ENCODE measurements at regions not wholly inside any gene's neighbourhood (a gene's known extent, or its start where the extent isn't known, plus 50 kb on each side); places are given as distances from the start of the nearest gene placed in this dataset.

- Histone ChIP-seq H3K4me1 (no peaks in the 10 kb centered on the region), H3K36me3 (no peaks in the 10 kb centered on the region), H3K27me3 (no peaks in the 10 kb centered on the region), H3K27ac (no peak overlapping the region), H3K4me3 (no peak overlapping the region), H3K9me3 (no peaks in the 10 kb centered on the region)
- DNase-seq = no peak
- TF ChIP-seq POLR2A (IDR thresholded peaks at IDR 0.05) (no peak), CTCF (IDR thresholded peaks at IDR 0.05) (no peak)
These were observed 134.8 kb upstream of the RPS6KA2 start for GRCh38 chr6:166761801-166762200.

- no peaks in the 10 kb centered on the region for H3K9me3 ChIP-seq
These were observed 133.2 kb upstream of the RPS6KA2 start for GRCh38 chr6:166760288-166760687.

GRCh38 chr6:166758136-166758704 is 131.2 kb upstream of the RPS6KA2 start:
- TF ChIP-seq POLR2A (IDR thresholded peaks at IDR 0.05) (no peak), CTCF (IDR thresholded peaks at IDR 0.05) (no peak)
- DNase-seq = no peak
- H3K27me3 ChIP-seq = no peaks in the 10 kb centered on the region
- H3K27ac ChIP-seq = no peak overlapping the region
- H3K36me3 ChIP-seq = no peaks in the 10 kb centered on the region
- no peaks in the 10 kb centered on the region for H3K4me1 ChIP-seq
- no peak overlapping the region for H3K4me3 ChIP-seq
- no peaks in the 10 kb centered on the region for H3K9me3 ChIP-seq

More at GRCh38 chr6:166760288-166760687, 133.2 kb upstream of the RPS6KA2 start:
- H3K4me1 ChIP-seq = no peaks in the 10 kb centered on the region
- no peak for DNase-seq
- no peaks in the 10 kb centered on the region for H3K36me3 ChIP-seq
- no peak overlapping the region for H3K4me3 ChIP-seq
- no peak overlapping the region for H3K27ac ChIP-seq
- TF ChIP-seq CTCF (IDR thresholded peaks at IDR 0.05) (no peak), POLR2A (IDR thresholded peaks at IDR 0.05) (no peak)
- H3K27me3 ChIP-seq = no peaks in the 10 kb centered on the region

- Histone ChIP-seq H3K27me3 (no peaks in the 10 kb centered on the region), H3K9me3 (no peaks in the 10 kb centered on the region), H3K36me3 (no peaks in the 10 kb centered on the region), H3K4me3 (no peak overlapping the region), H3K27ac (no peak overlapping the region), H3K4me1 (no peaks in the 10 kb centered on the region)
- peak in 1 of 3 donors; percentile 46 for DNase-seq
- TF ChIP-seq CTCF (IDR thresholded peaks at IDR 0.05) (no peak), POLR2A (IDR thresholded peaks at IDR 0.05) (no peak)
These were observed 130.4 kb upstream of the RPS6KA2 start for GRCh38 chr6:166757232-166758135.

- TF ChIP-seq POLR2A (IDR thresholded peaks at IDR 0.05) (no peak), CTCF (IDR thresholded peaks at IDR 0.05) (no peak)
- Histone ChIP-seq H3K36me3 (no peaks in the 10 kb centered on the region), H3K4me1 (no peaks in the 10 kb centered on the region), H3K4me3 (no peak overlapping the region), H3K27me3 (no peaks in the 10 kb centered on the region), H3K9me3 (no peaks in the 10 kb centered on the region), H3K27ac (no peak overlapping the region)
- no peak for DNase-seq
These were observed 127.4 kb upstream of the RPS6KA2 start for GRCh38 chr6:166754218-166755030.
